ENCODE measurements at regions not wholly inside any gene's neighbourhood (a gene's known extent, or its start where the extent isn't known, plus 50 kb on each side); places are given as distances from the start of the nearest gene placed in this dataset.

DNA sequence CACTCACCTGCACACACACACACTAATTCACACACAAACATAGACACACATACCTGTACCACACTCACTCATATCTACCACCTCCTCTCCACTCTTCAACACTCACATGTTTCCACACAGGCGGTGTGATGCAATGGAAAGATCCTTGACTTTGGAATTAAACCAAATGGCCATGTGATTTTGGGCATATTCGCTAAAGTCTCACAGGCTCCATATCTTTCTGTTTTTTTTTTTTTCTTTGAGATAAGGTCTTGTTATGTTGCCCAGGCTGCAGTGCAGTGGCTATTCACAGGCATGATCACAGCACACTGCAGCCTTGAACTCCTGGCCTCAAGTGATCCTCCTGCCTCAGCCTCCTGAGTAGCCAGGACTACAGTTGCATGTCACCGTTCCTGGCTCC, 91.1 kb upstream of the MEX3C start:
- no peaks in the 10 kb centered on the region for H4K20me1 ChIP-seq (ENCODE audit: insufficient read depth, low read length)
- TF ChIP-seq EZH2 (IDR thresholded peaks at IDR 0.05; ENCODE audit: borderline replicate concordance, low read depth, low read length, severe bottlenecking): no peak
- TF ChIP-seq, protein P1, sequence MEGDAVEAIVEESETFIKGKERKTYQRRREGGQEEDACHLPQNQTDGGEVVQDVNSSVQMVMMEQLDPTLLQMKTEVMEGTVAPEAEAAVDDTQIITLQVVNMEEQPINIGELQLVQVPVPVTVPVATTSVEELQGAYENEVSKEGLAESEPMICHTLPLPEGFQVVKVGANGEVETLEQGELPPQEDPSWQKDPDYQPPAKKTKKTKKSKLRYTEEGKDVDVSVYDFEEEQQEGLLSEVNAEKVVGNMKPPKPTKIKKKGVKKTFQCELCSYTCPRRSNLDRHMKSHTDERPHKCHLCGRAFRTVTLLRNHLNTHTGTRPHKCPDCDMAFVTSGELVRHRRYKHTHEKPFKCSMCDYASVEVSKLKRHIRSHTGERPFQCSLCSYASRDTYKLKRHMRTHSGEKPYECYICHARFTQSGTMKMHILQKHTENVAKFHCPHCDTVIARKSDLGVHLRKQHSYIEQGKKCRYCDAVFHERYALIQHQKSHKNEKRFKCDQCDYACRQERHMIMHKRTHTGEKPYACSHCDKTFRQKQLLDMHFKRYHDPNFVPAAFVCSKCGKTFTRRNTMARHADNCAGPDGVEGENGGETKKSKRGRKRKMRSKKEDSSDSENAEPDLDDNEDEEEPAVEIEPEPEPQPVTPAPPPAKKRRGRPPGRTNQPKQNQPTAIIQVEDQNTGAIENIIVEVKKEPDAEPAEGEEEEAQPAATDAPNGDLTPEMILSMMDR (IDR thresholded peaks at IDR 0.05; ENCODE audit: borderline replicate concordance, extremely low read depth, low read length, poor library complexity, severe bottlenecking): no peak
- H3K4me3 ChIP-seq (ENCODE audit: low read depth in 1 of 2, low read length in 2 of 2): no peak overlapping the region
- no peak for DNase-seq
- no peaks in the 10 kb centered on the region for H3K4me1 ChIP-seq (ENCODE audit: insufficient read depth, low read length)
- no peaks in the 10 kb centered on the region for H3K79me2 ChIP-seq (ENCODE audit: insufficient read depth, low read length)
- H3K9me3 ChIP-seq (ENCODE audit: insufficient read depth, low read length, severe bottlenecking): no peaks in the 10 kb centered on the region
- no peak overlapping the region for H3K27ac ChIP-seq (ENCODE audit: low read length)
- no peaks in the 10 kb centered on the region for H3K36me3 ChIP-seq (ENCODE audit: insufficient read depth, low read length)
- no peak overlapping the region for H3K4me2 ChIP-seq (ENCODE audit: insufficient read depth, low read length)
- ATAC-seq (ENCODE audit: insufficient read depth, low read depth): no peak
- H2AFZ ChIP-seq (ENCODE audit: low read depth, low read length): no peak overlapping the region
- no peak overlapping the region for H3K9ac ChIP-seq (ENCODE audit: low read depth, low read length)
- no peaks in the 10 kb centered on the region for H3K27me3 ChIP-seq (ENCODE audit: insufficient read depth, low read length, poor library complexity)

DNA sequence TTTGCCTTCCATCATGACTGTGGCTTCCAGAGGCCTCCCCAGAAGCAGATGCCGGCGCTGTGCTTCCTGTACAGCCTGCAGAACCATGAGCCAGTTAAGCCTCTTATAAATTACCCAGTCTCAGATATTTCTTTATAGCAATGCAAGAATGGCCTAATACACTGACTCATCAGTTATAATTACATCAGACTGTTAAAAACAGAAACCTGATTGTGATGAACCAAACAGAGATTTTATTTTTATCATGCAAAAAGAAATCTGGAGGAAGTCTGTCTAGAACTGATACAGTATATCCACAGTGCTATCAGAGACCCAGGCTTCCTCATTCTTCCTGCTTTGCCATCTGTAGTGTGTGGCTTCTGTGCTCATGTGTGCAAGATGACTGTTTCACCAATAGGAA, 93.4 kb upstream of the MEX3C start:
- Histone ChIP-seq H4K20me1 (ENCODE audit: insufficient read depth, low read length) (no peaks in the 10 kb centered on the region), H3K9ac (ENCODE audit: low read depth, low read length) (no peak overlapping the region), H3K9me3 (ENCODE audit: insufficient read depth, low read length, severe bottlenecking) (no peaks in the 10 kb centered on the region), H3K27me3 (ENCODE audit: insufficient read depth, low read length, poor library complexity) (no peaks in the 10 kb centered on the region), H3K79me2 (ENCODE audit: insufficient read depth, low read length) (no peaks in the 10 kb centered on the region), H3K27ac (ENCODE audit: low read length) (no peak overlapping the region), H3K4me3 (ENCODE audit: low read depth in 1 of 2, low read length in 2 of 2) (no peak overlapping the region), H3K36me3 (ENCODE audit: insufficient read depth, low read length) (no peaks in the 10 kb centered on the region), H2AFZ (ENCODE audit: low read depth, low read length) (no peak overlapping the region), H3K4me2 (ENCODE audit: insufficient read depth, low read length) (no peak overlapping the region), H3K4me1 (ENCODE audit: insufficient read depth, low read length) (no peaks in the 10 kb centered on the region)
- no peak for ATAC-seq (ENCODE audit: insufficient read depth, low read depth)
- no peak for TF ChIP-seq EZH2 (IDR thresholded peaks at IDR 0.05; ENCODE audit: borderline replicate concordance, low read depth, low read length, severe bottlenecking)
- TF ChIP-seq, protein P1 (IDR thresholded peaks at IDR 0.05; ENCODE audit: borderline replicate concordance, extremely low read depth, low read length, poor library complexity, severe bottlenecking): no peak
- DNase-seq: no peak

DNA sequence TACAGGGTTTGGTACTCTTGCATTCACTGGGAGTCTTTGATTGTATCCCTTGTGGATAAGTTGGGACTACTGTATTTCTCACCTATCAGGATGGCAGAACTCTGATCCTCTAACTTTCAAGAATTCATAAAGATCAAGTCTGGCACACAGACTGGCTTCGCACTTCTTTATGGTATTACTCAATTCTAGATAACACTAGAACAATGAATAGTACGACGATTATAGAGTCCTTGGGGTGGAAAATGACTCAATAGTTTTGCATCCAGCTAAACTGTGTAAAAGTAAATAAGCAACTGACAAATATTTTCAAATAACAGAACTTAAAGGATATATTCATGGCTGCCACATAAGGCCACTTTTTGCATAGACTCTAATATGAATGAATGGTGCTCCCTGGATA, 103.4 kb upstream of the MEX3C start:
- Histone ChIP-seq H4K20me1 (ENCODE audit: insufficient read depth, low read length) (no peaks in the 10 kb centered on the region), H2AFZ (ENCODE audit: low read depth, low read length) (no peak overlapping the region), H3K4me2 (ENCODE audit: insufficient read depth, low read length) (no peak overlapping the region), H3K9ac (ENCODE audit: low read depth, low read length) (no peak overlapping the region), H3K79me2 (ENCODE audit: insufficient read depth, low read length) (no peaks in the 10 kb centered on the region), H3K9me3 (ENCODE audit: insufficient read depth, low read length, severe bottlenecking) (no peaks in the 10 kb centered on the region), H3K36me3 (ENCODE audit: insufficient read depth, low read length) (no peaks in the 10 kb centered on the region), H3K4me1 (ENCODE audit: insufficient read depth, low read length) (no peaks in the 10 kb centered on the region), H3K27me3 (ENCODE audit: insufficient read depth, low read length, poor library complexity) (no peaks in the 10 kb centered on the region), H3K27ac (ENCODE audit: low read length) (no peak overlapping the region), H3K4me3 (ENCODE audit: low read depth in 1 of 2, low read length in 2 of 2) (no peak overlapping the region)
- no peak for DNase-seq
- no peak for ATAC-seq (ENCODE audit: insufficient read depth, low read depth)
- TF ChIP-seq, protein P1 (IDR thresholded peaks at IDR 0.05; ENCODE audit: borderline replicate concordance, extremely low read depth, low read length, poor library complexity, severe bottlenecking): no peak
- TF ChIP-seq EZH2 (IDR thresholded peaks at IDR 0.05; ENCODE audit: borderline replicate concordance, low read depth, low read length, severe bottlenecking): no peak

DNA sequence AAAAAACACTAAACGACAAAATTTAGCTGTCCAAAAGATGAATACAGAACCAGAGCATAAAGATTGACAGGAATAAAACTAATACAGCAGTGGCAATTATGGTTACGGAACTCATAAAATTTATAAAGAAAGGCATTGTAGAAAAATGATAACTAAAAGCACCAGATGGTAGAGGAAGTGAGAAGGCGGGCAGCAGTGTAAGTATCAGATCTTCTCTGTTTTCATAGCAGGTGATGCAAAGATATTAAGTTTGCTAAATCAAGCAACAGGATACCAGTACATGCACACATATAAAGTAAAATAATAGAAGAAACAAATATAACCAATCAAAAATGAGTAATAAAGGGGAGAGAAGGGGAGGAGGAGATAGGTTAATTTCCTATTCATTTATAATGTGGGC, 103.9 kb upstream of the MEX3C start:
- H3K27me3 ChIP-seq (ENCODE audit: insufficient read depth, low read length, poor library complexity): no peaks in the 10 kb centered on the region
- H3K4me1 ChIP-seq (ENCODE audit: insufficient read depth, low read length): no peaks in the 10 kb centered on the region
- no peak overlapping the region for H3K9ac ChIP-seq (ENCODE audit: low read depth, low read length)
- H3K36me3 ChIP-seq (ENCODE audit: insufficient read depth, low read length): no peaks in the 10 kb centered on the region
- H3K4me3 ChIP-seq (ENCODE audit: low read depth in 1 of 2, low read length in 2 of 2): no peak overlapping the region
- no peaks in the 10 kb centered on the region for H3K79me2 ChIP-seq (ENCODE audit: insufficient read depth, low read length)
- H2AFZ ChIP-seq (ENCODE audit: low read depth, low read length): no peak overlapping the region
- no peaks in the 10 kb centered on the region for H4K20me1 ChIP-seq (ENCODE audit: insufficient read depth, low read length)
- H3K9me3 ChIP-seq (ENCODE audit: insufficient read depth, low read length, severe bottlenecking): no peaks in the 10 kb centered on the region
- no peak overlapping the region for H3K27ac ChIP-seq (ENCODE audit: low read length)
- ATAC-seq (ENCODE audit: insufficient read depth, low read depth) (no peak), DNase-seq (no peak)
- TF ChIP-seq EZH2 (IDR thresholded peaks at IDR 0.05; ENCODE audit: borderline replicate concordance, low read depth, low read length, severe bottlenecking): no peak
- TF ChIP-seq, protein P1 (IDR thresholded peaks at IDR 0.05; ENCODE audit: borderline replicate concordance, extremely low read depth, low read length, poor library complexity, severe bottlenecking): no peak
- no peak overlapping the region for H3K4me2 ChIP-seq (ENCODE audit: insufficient read depth, low read length)
